HEK293T (cell line): ENCODE measurements at regions not wholly inside any gene's neighbourhood (a gene's known extent, or its start where the extent isn't known, plus 50 kb on each side); places are given as distances from the start of the nearest gene placed in this dataset.

Source experiments
- CTCF ChIA-PET: fragments of 350-600 bp; formaldehyde crosslinking; extraction: SDS; loops from one replicate; lab custom pipeline; 2021; ENCODE audit warnings: antibody characterized with exemption, inconsistent platforms; lab: Yijun Ruan, JAX
- POLR2A ChIA-PET: fragments of 350-600 bp; formaldehyde crosslinking; extraction: SDS; loops from one replicate; lab custom pipeline; 2020; ENCODE audit warnings: antibody characterized with exemption, inconsistent platforms; lab: Yijun Ruan, JAX
- DNase-seq: peaks from one replicate; pipeline ENCODE4 v3.0.0; 2012; ENCODE audit warnings: mixed read lengths; ENCODE audit errors: extremely low spot score
- ARNT ChIP-seq: fragments of 450-650 bp; IDR thresholded peaks from 2 replicates; pipeline ENCODE4 v1.6.1; 2017; ENCODE audit warnings: mild to moderate bottlenecking
- BHLHE40 ChIP-seq: fragments of 450-650 bp; IDR thresholded peaks from 2 replicates; pipeline ENCODE4 v1.6.1; 2016; ENCODE audit warnings: mild to moderate bottlenecking, moderate library complexity, borderline replicate concordance
- CTBP1 ChIP-seq: fragments of 450-650 bp; IDR thresholded peaks from 2 replicates; pipeline ENCODE4 v1.6.1; 2016; ENCODE audit warnings: borderline replicate concordance
- ELF4 ChIP-seq: fragments of 450-650 bp; IDR thresholded peaks from 2 replicates; pipeline ENCODE4 v1.6.1; 2017; ENCODE audit warnings: antibody characterized with exemption
- FOXA1 ChIP-seq: fragments of 450-650 bp; IDR thresholded peaks from 2 replicates; pipeline ENCODE4 v1.6.1; 2016; ENCODE audit warnings: mild to moderate bottlenecking
- FOXK2 ChIP-seq: fragments of 450-650 bp; IDR thresholded peaks from 2 replicates; pipeline ENCODE4 v1.6.1; 2016; ENCODE audit warnings: mild to moderate bottlenecking
- FOXM1 ChIP-seq: fragments of 450-650 bp; IDR thresholded peaks from 2 replicates; pipeline ENCODE4 v1.6.1; 2017; ENCODE audit warnings: mild to moderate bottlenecking, borderline replicate concordance
- HDGF ChIP-seq: fragments of 450-650 bp; IDR thresholded peaks from 2 replicates; pipeline ENCODE4 v1.6.1; 2017; ENCODE audit warnings: antibody characterized with exemption, borderline replicate concordance
- L3MBTL2 ChIP-seq: fragments of 450-650 bp; conservative IDR thresholded peaks from 2 replicates; pipeline ENCODE4 v1.6.1; 2016; ENCODE audit warnings: mild to moderate bottlenecking
- LEF1 ChIP-seq: fragments of 450-650 bp; IDR thresholded peaks from 2 replicates; pipeline ENCODE4 v1.6.1; 2017; ENCODE audit warnings: mild to moderate bottlenecking, borderline replicate concordance
- NFRKB ChIP-seq: fragments of 450-650 bp; IDR thresholded peaks from 2 replicates; pipeline ENCODE4 v1.6.1; 2016; ENCODE audit warnings: mild to moderate bottlenecking, moderate library complexity
- SP1 ChIP-seq: fragments of 450-650 bp; IDR thresholded peaks from 2 replicates; pipeline ENCODE4 v1.6.1; 2017
- SUZ12 ChIP-seq: fragments of 450-650 bp; IDR thresholded peaks from 2 replicates; pipeline ENCODE4 v1.6.1; 2016; ENCODE audit warnings: mild to moderate bottlenecking
- TARDBP ChIP-seq: fragments of 450-650 bp; IDR thresholded peaks from 2 replicates; pipeline ENCODE4 v1.6.1; 2016
- ZNF384 ChIP-seq: fragments of 450-650 bp; IDR thresholded peaks from 2 replicates; pipeline ENCODE4 v1.6.1; 2016
- TF ChIP-seq, protein P1 (sequence below): fragments of 450-650 bp; IDR thresholded peaks from 2 replicates; pipeline ENCODE4 v1.6.1; 2016

DNA sequence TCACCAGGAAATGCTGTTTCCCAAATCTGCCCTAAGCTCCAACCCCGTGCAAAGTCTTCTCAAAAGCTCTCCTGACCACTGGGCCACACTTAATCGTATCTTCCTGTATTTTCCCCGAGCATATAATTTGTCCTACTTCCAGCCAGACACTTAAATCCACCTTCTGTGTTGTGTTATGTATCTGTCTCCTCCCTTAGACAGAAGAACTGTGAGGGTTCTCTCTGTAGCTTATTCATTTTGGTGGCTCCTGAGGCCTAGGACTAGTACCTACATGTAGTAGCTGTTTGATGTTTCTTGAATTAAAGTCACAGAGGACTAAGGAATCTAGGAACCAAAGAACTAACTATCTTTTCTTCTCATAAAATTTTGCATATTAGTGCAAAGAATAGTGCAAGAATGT, 292.6 kb downstream of the ALDH8A1 start:
- TF ChIP-seq TARDBP (no peak), CTBP1 (no peak), ZNF384 (no peak), NFRKB (no peak), BHLHE40 (no peak), FOXM1 (no peak), LEF1 (no peak), HDGF (no peak), SUZ12 (no peak), ELF4 (no peak), ARNT (no peak), FOXK2 (no peak), SP1 (no peak), FOXA1 (no peak), L3MBTL2 (no peak)
- TF ChIP-seq, protein P1, sequence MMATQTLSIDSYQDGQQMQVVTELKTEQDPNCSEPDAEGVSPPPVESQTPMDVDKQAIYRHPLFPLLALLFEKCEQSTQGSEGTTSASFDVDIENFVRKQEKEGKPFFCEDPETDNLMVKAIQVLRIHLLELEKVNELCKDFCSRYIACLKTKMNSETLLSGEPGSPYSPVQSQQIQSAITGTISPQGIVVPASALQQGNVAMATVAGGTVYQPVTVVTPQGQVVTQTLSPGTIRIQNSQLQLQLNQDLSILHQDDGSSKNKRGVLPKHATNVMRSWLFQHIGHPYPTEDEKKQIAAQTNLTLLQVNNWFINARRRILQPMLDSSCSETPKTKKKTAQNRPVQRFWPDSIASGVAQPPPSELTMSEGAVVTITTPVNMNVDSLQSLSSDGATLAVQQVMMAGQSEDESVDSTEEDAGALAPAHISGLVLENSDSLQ, result no peak
- CTCF ChIA-PET, result no interaction called here
- no peak for DNase-seq
- POLR2A ChIA-PET, result interaction anchor here (0.6 kb wide), 1 partner anchor 820 kb away, joined by 4 read pairs; no protein-coding TSS in a partner anchor

DNA sequence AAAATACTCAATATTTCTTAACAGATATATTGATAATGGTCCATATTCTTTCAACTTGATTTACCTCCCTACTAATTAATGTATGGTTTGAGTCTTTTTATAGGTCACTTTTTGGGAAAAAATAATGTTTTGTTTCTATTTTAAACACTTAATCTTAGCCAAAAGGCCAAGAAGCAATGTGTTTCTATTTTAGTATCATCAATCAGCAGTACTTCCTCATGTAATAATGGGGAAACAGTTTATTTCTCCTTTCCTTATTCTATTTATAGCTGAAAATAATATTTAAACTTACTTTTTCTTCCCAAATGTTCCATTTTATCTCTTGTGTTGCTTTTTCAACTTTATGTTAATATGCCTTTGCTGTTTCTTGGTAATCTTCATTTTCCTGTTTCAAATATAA, 295.1 kb downstream of the ALDH8A1 start:
- ChIA-PET CTCF (interaction anchor here (0.6 to 1.2 kb wide), 3 partner anchors 168 to 481 kb away, joined by 3 read pairs; no protein-coding TSS in a partner anchor), POLR2A (no interaction called here)
- no peak for TF ChIP-seq SUZ12
- no peak for TF ChIP-seq FOXA1
- TF ChIP-seq TARDBP, result no peak
- no peak for TF ChIP-seq BHLHE40
- TF ChIP-seq HDGF, result no peak
- no peak for TF ChIP-seq ELF4
- no peak for TF ChIP-seq FOXK2
- no peak for TF ChIP-seq SP1
- no peak for TF ChIP-seq ZNF384
- TF ChIP-seq FOXM1, result no peak
- no peak for TF ChIP-seq ARNT
- no peak for DNase-seq

DNA sequence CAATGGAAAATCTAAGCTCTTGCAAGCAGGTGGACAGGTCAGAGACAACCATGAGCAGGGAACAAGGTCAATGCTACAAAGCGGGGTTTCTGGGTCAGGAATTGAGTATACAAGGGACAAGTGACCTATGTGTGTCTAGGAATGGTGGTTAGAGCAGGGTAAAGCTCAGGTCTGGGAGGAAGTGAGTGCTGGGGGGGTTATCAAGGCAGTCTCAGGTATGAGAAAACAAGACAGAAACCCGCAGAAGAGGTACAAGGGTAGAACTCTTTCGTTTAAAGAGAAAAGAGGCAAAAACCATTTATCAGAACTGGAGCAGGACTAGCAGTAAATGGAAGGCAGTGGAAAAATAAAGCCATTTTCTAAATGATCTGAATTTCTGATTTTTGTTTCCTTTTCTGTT, 298.4 kb downstream of the ALDH8A1 start:
- TF ChIP-seq BHLHE40, result no peak
- TF ChIP-seq, protein P1, result no peak
- no peak for TF ChIP-seq L3MBTL2
- TF ChIP-seq ARNT, result no peak
- TF ChIP-seq FOXM1, result no peak
- TF ChIP-seq ELF4, result no peak
- TF ChIP-seq SP1, result no peak
- no peak for TF ChIP-seq ZNF384
- TF ChIP-seq FOXA1, result no peak
- TF ChIP-seq SUZ12, result no peak
- no peak for TF ChIP-seq HDGF
- TF ChIP-seq NFRKB, result no peak
- no peak for TF ChIP-seq TARDBP
- TF ChIP-seq LEF1, result no peak
- TF ChIP-seq FOXK2, result no peak
- TF ChIP-seq CTBP1, result no peak
- no peak for DNase-seq
- ChIA-PET POLR2A (no interaction called here), CTCF (no interaction called here)

DNA sequence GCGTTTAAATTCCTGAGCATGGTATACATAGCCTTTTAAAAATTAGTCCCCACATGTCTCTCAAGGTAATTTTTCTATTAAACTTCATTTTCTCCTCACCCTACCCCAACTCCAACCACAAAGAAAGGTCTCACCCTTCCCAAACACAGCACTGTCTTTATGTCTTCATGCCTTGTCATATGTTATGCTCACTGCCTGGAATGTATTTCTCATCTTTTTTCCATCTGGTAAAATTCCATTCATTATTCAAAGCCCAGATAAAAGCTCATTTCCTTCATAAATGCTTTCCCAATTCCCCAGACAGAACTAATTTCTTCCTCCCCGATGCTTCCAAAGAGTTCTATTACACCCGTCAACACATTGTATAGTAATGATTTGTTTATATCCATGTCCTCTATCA, 302.0 kb downstream of the ALDH8A1 start:
- CTCF ChIA-PET, result no interaction called here
- no peak for TF ChIP-seq BHLHE40
- no peak for TF ChIP-seq ZNF384
- TF ChIP-seq SP1, result no peak
- no peak for TF ChIP-seq FOXA1
- no peak for TF ChIP-seq FOXK2
- no peak for TF ChIP-seq ELF4
- TF ChIP-seq NFRKB, result no peak
- no peak for DNase-seq
- POLR2A ChIA-PET, result no interaction called here

DNA sequence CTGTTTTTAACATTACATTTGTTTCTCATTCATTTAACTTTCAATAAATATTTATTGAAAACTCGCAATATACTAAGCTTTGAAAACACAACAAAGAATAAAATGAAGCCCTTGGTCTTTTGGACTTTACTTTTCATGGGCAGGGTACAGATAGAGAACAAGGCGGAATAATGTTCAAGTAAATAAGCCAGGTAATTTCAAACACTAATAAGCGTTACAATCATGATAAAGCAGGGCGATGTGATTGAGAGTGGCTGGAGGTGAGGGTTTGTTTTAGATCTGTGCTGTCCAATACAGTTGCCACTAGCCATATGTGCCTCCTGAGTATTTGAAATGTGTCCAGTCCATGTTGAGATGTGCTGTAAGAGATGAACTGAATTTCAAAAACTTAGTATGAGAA, 307.1 kb downstream of the ALDH8A1 start:
- CTCF ChIA-PET, result interaction anchor here (0.6 kb wide), 1 partner anchor 13 kb away, joined by 3 read pairs; no protein-coding TSS in a partner anchor
- no peak for DNase-seq
- TF ChIP-seq SUZ12 (no peak), FOXA1 (no peak), HDGF (no peak), FOXM1 (no peak), L3MBTL2 (no peak), NFRKB (no peak), TARDBP (no peak), CTBP1 (no peak), FOXK2 (no peak), LEF1 (no peak)
- TF ChIP-seq, protein P1, result no peak
- POLR2A ChIA-PET, result no interaction called here

DNA sequence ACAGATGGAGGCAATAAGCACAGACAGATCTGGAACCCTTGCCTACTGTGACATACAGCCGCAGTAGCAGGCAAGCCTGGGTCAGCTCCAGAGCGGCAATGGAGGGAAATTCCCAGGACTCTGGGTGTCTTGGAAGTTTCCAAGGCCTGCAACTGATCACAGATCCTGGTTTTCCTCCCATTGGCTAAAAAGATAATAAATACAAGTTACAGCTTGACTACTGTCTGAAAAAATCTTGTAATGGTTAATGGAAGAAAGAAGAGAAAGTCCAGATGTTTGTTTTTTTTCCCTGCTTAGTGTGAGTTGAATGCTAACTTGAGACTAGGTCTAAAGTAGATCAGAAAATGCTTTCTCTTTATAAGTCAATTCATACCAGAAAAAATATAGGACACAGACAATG, 307.6 kb downstream of the ALDH8A1 start:
- DNase-seq, result no peak
- ChIA-PET CTCF (interaction anchor here (0.7 kb wide), 1 partner anchor 530 kb away, joined by 3 read pairs; no protein-coding TSS in a partner anchor), POLR2A (no interaction called here)
- no peak for TF ChIP-seq FOXA1

DNA sequence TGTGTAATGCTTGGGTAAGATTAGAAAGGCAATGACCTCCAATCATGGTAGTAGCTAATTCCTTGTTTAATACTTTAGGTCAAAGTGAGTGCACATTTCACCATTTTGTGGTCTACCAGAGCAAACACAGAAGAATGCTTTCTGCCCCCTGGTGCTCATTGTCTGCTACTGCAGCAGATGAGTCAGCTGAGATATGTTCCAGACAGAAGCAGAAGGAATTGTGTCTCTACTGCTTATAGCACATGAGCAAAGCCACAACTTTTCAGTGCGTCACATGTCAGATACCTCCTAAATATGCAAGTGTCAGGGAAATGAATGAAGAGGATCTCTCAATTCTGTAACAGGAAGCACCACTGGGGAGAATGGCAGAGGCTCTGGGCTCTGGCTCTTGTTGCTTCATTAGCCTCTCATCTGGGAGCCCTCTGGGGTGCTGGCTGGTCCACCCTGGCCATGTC, 308.9 kb downstream of the ALDH8A1 start:
- ChIA-PET POLR2A (interaction anchor here (1.5 kb wide), 1 partner anchor 182 kb away, joined by 5 read pairs; no protein-coding TSS in a partner anchor), CTCF (interaction anchor here (0.7 to 1.7 kb wide), 13 partner anchors 11 to 467 kb away, joined by 3 to 11 read pairs (median 5); no protein-coding TSS in a partner anchor)
- no peak for TF ChIP-seq FOXM1
- TF ChIP-seq FOXA1, result no peak
- no peak for TF ChIP-seq ELF4
- no peak for TF ChIP-seq SP1
- TF ChIP-seq BHLHE40, result no peak
- TF ChIP-seq, protein P1, result no peak; the same call in 1 of the 2 replicates
- TF ChIP-seq ZNF384, result no peak
- peak; percentile 76 for DNase-seq
